ENCODE measurements at regions not wholly inside any gene's neighbourhood (a gene's known extent, or its start where the extent isn't known, plus 50 kb on each side); places are given as distances from the start of the nearest gene placed in this dataset.

- FAIRE-seq, result no peak
These were observed 252.0 kb upstream of the JAG1 start for GRCh38 chr20:10925767-10926166.

GRCh38 chr20:10927011-10927583 lies 253.3 kb upstream of the JAG1 start:
- no peak for FAIRE-seq

DNA sequence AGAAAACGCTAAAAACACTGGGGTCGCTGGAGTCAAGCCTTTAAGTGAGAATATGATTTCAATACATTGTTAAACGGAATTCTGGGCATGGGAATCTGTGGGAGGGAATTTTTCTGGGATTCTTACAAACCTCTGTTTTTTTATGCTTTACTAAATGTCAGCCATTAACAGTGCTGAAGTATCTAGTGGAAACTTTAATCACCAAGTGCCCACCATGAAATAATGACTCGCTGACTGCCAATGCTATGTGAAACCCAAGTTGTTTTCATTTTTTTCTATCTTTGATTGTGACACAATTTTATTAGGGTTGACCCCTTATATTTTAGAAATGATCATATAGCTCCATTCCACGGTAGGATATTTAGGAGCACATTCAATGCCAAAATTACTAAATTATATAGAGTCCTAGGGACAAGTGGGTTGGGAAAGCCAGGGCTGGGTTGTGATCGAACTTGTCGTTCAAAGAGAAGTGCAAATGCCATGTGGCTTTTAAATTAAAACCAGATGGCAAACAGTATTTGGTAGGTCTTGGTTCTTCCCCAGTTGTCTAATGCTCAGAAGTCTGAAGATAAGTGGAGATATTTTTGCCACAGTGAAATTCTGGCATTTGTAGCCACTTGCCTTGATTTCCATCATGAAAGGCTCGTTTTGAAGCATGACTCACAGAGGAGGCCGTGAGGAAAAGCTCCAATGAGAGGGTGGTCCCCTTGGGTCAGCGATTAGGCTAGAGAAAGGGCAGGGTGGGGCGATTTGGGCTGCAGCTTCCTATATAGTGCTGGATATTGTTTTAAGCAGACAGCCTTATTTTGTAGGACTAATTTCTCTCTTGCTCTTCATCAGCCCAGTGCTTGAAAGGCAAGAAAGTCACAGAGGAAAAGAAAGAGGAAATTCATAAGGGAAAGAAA lies 254.4 kb upstream of the JAG1 start:
- no peak for FAIRE-seq

GRCh38 chr20:10928841-10929421 lies 255.1 kb upstream of the JAG1 start:
- FAIRE-seq, result no peak

GRCh38 chr20:10935658-10936402 lies 262.0 kb upstream of the JAG1 start:
- no peak for FAIRE-seq

DNA sequence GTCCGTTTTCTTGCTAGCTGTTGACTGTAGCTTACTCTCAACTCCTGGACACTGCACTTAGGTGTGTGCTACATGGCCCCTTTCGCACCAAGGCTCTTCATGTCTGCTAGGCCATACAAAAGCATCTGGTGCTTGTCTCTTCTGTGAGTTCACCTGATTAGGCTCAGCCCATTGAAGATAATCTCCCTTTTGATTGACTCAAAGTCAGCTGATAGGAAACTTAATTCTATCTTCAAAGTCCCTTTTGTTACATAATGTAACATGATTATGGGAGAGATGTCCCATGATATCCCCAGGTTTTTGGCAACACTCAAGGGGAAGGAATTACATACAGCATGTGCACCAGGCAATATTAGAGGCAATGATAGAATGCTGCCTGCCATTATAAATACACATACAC lies 263.0 kb upstream of the JAG1 start:
- no peak for FAIRE-seq

- FAIRE-seq, result no peak
These were observed 265.6 kb upstream of the JAG1 start for GRCh38 chr20:10939331-10939941.

DNA sequence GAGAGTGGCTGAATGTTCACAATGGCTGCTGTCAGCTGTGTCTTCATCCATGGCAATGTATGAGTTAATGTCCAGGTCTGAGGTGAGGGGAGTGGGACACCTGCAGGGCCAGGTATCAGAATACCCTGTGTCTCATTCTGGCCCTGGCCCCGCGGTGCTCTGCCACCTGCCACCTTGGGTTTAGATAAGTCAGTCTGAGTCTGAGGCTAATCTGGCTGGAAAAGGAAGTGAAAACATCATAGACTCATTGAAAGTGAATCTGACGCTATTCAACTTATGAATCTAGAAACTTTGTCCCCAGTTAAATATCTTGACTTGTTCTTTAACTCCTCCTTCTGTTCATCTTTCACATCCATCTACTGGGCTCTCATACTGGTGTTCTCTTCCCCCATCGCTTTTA lies 267.1 kb upstream of the JAG1 start:
- FAIRE-seq, result no peak

- no peak for FAIRE-seq
These were observed 270.0 kb upstream of the JAG1 start for GRCh38 chr20:10943686-10944265.

- no peak for FAIRE-seq
These were observed 272.5 kb upstream of the JAG1 start for GRCh38 chr20:10946124-10946880.

DNA sequence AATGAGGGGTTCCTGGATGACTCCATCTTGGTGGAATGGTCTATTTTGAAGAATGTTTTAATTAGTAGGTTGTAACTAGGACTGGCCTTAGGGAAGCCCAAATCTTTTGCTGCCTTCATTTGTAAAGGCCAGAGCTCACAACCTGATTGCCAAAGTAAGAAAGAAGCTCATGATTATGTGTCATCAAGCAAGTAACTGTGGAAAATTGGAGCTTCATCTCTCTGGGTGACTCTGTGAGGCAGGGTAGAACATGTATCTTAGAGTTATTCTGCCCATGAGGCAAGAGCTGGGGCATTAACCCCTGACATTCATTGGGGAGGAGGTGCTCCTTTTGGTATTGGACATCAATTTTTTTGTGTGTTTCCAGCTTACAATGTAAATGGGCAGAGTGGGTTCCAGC lies 273.9 kb upstream of the JAG1 start:
- no peak for FAIRE-seq

- FAIRE-seq, result no peak
These were observed 276.4 kb upstream of the JAG1 start for GRCh38 chr20:10949930-10950783.

DNA sequence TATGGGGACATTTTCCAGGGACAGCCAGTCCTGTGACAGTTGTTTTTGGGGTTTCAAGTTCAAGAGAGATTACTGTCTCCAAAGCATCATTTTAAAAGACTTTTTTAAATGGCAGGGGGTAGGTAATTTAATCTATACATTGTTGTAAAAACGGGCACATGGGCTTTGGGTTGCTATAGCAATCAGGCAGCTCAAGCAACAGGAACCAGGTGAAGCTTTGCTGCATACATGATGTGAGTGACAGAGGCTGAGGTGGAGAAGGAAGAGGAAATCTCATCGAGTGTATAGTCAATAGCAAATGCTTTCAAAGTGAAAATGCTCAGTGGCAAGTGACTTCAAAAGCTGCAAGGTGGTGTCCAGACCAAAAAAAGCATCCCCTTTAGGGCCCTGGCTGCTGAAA lies 277.4 kb upstream of the JAG1 start:
- no peak for FAIRE-seq

DNA sequence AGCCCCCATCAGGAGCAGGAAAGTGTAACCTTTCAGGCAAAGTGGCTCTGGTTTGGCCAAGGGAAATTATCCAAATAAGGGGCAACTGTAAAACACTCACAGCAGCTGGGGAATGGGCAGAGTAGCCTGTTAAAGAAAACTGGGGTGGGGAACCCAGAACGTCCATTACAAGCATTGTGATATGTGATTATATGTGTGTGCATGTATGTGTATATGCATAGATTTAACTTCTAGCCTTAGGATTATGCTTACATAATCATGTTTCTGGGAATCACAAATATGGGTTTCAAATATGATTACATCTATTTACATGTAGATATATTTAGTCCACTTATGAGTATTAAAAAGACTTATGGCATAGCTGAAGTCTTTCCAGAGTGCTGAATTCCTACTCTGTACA lies 278.1 kb upstream of the JAG1 start:
- no peak for FAIRE-seq

- FAIRE-seq, result no peak
These were observed 279.6 kb upstream of the JAG1 start for GRCh38 chr20:10953437-10953836.

- no peak for FAIRE-seq
These were observed 280.5 kb upstream of the JAG1 start for GRCh38 chr20:10954137-10954840.

DNA sequence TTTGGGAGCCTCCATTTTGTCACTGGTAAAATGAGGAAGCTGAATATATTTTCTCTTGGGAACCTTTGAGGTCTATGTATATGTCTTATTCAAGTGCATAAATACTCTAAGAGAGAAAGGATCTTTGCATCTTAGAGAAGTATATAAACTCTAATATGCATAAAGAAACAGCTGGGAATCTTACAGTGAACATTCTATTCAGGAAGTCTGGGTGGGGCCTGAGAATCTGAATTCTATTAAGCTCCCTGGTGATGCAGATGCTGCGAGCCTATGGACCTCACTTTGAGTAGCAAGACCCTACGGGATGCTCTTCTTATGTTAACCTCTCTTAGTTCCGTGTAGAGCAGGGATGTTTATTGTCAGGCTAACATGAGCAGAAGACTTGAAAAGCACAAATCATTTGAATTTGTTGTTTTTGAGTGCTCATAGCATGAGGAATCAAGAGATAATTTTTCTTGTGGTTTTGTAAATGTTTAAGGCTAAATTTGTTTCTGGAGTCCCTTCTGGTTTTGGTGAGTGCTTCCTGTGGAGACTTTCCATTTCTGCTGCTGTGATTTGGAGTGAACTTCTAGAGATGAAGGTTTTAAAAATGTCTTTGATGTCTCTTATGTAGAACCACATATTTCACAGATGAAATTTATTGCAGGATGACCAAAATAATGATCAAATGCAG lies 281.2 kb upstream of the JAG1 start:
- FAIRE-seq, result no peak

DNA sequence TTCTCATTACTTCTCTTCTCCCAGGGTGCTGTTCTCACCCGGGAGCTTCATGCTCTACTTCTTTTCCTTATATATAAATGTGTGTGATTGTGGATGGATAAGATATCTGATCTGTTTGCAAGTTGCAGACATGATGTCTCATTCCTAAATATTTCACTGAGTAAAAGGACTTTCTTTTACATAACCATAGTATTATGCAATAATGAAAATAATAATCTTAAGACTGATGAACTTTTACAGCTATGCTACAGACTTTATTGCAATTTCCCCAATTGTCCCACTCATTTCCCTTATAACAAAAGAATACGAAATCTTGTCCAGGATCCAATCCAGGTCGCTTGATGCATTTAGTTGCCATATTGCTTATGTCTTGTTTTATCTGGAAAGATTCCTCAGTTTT lies 284.5 kb upstream of the JAG1 start:
- FAIRE-seq, result no peak

DNA sequence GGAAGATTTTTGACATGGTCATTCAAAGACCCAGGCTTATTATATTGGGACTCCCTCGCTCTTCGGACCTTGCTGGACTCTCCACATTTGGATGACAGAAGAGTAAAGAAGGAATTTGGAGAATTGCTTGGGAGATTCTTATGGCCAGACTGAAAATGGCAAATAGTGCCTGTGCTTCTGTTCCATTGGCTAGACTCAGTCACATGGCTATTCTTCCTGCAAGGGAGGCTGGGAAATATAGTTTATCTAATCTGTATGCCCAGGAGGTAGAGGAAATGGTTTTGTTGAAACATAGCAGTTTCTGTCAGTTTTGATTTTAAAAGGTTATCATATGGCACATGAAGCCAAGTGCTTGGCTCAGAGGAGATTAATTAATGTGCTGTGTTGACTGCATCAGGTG lies 286.6 kb upstream of the JAG1 start:
- no peak for FAIRE-seq
